Upper lobe of right lung (tissue), 1 donor: ENCODE measurements at regions not wholly inside any gene's neighbourhood (a gene's known extent, or its start where the extent isn't known, plus 50 kb on each side); places are given as distances from the start of the nearest gene placed in this dataset.

ENCODE experiments used
- ATAC-seq: fragments of 200-7000 bp; cut with Tn5 transposase; one replicate; pipeline ENCODE4 v1.9.1; 2020; ENCODE audit warnings: mild to moderate bottlenecking, moderate library complexity
- DNase-seq: peaks from one replicate; pipeline ENCODE4 v3.0.0-alpha.2; 2020
- H3K27ac ChIP-seq: fragments of 200-600 bp; one replicate; pipeline ENCODE4 v1.8.0; 2022
- H3K27me3 ChIP-seq: fragments of 200-600 bp; one replicate; pipeline ENCODE4 v1.8.0; 2022; ENCODE audit warnings: mild to moderate bottlenecking
- H3K36me3 ChIP-seq: fragments of 200-600 bp; one replicate; pipeline ENCODE4 v1.8.0; 2022
- H3K4me1 ChIP-seq: fragments of 200-600 bp; one replicate; pipeline ENCODE4 v1.8.0; 2022
- H3K4me3 ChIP-seq: fragments of 200-600 bp; one replicate; pipeline ENCODE4 v1.8.0; 2022; ENCODE audit warnings: mild to moderate bottlenecking
- H3K9me3 ChIP-seq: fragments of 200-600 bp; one replicate; pipeline ENCODE4 v1.8.0; 2022
- CTCF ChIP-seq: fragments of 200-600 bp; IDR thresholded peaks from one replicate; pipeline ENCODE4 v1.8.0; 2022; ENCODE audit warnings: antibody characterized with exemption
- intact Hi-C: fragments of 100-400 bp; cut with DNase I; formaldehyde crosslinking; loops from one replicate; pipeline ENCODE4 v1.11.0; 2022
- donor health status: DM: no; HTN: yes; CAD: no; lungs with severe emphysema.

- TF ChIP-seq CTCF, result no peak
- Histone ChIP-seq H3K27me3 (no peaks in the 10 kb centered on the region), H3K27ac (no peak overlapping the region), H3K36me3 (no peaks in the 10 kb centered on the region), H3K9me3 (no peaks in the 10 kb centered on the region), H3K4me3 (no peak overlapping the region), H3K4me1 (peaks cover 13% of the 10 kb centered on the region)
- DNase-seq (no peak), ATAC-seq (no peak)
- intact Hi-C loops, result no loop called here
Observed at GRCh38 chr7:22662556-22663356, 64.2 kb upstream of the IL6 start.

GRCh38 chr7:22662036-22662435 lies 65.0 kb upstream of the IL6 start:
- H3K27me3 ChIP-seq, result no peaks in the 10 kb centered on the region
- intact Hi-C loops, result no loop called here
- TF ChIP-seq CTCF, result no peak
- no peak overlapping the region for H3K4me3 ChIP-seq
- no peak for DNase-seq
- H3K4me1 ChIP-seq, result peaks cover 13% of the 10 kb centered on the region
- no peak for ATAC-seq
- no peaks in the 10 kb centered on the region for H3K9me3 ChIP-seq
- no peak overlapping the region for H3K27ac ChIP-seq
- H3K36me3 ChIP-seq, result no peaks in the 10 kb centered on the region

DNA sequence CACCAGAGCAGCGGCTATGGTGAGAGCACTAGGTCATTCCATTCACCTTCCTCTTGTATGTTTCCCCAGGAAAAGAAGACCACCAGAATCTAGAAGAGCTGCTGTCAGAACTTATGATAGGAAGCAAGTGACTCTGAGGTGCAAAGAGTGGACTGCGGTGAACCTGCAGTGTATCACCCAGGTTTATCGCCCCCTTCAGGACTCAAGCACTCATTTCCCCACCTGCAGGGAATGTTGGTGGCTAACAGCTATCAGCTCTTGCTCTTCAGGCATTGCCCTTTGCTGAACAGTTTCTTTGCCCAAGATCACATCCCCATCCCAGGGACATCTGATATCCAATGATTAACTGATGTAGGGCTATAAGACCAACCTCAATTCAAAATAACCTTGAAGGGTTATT lies 66.3 kb upstream of the IL6 start:
- no peak overlapping the region for H3K27ac ChIP-seq
- H3K4me1 ChIP-seq, result peaks cover 13% of the 10 kb centered on the region
- DNase-seq (no peak), ATAC-seq (peak; percentile 21)
- intact Hi-C loops, result no loop called here
- H3K36me3 ChIP-seq, result no peaks in the 10 kb centered on the region
- H3K27me3 ChIP-seq, result no peaks in the 10 kb centered on the region
- H3K4me3 ChIP-seq, result no peak overlapping the region
- peak; percentile 23 for TF ChIP-seq CTCF
- H3K9me3 ChIP-seq, result no peaks in the 10 kb centered on the region

GRCh38 chr7:22660293-22660692 lies 66.7 kb upstream of the IL6 start:
- Histone ChIP-seq H3K4me3 (no peak overlapping the region), H3K27me3 (no peaks in the 10 kb centered on the region), H3K27ac (no peak overlapping the region), H3K4me1 (peaks cover 13% of the 10 kb centered on the region), H3K9me3 (no peaks in the 10 kb centered on the region), H3K36me3 (no peaks in the 10 kb centered on the region)
- TF ChIP-seq CTCF, result no peak
- no peak for DNase-seq
- no peak for ATAC-seq
- intact Hi-C loops, result no loop called here

- Histone ChIP-seq H3K27me3 (no peaks in the 10 kb centered on the region), H3K4me3 (no peak overlapping the region), H3K36me3 (no peaks in the 10 kb centered on the region), H3K4me1 (peaks cover 13% of the 10 kb centered on the region), H3K9me3 (no peaks in the 10 kb centered on the region), H3K27ac (no peak overlapping the region)
- ATAC-seq (no peak), DNase-seq (no peak)
- intact Hi-C loops, result no loop called here
- no peak for TF ChIP-seq CTCF
Observed at GRCh38 chr7:22659741-22660140, 67.3 kb upstream of the IL6 start.
